Mucosa of descending colon (tissue), 3 donors: ENCODE measurements at regions not wholly inside any gene's neighbourhood (a gene's known extent, or its start where the extent isn't known, plus 50 kb on each side); places are given as distances from the start of the nearest gene placed in this dataset.

ENCODE experiments used
- ATAC-seq: fragments of 200-7000 bp; cut with Tn5 transposase; one replicate; pipeline ENCODE4 v1.9.1; 2020; ENCODE audit warnings: mild to moderate bottlenecking, moderate library complexity
- DNase-seq, 3 donors: peaks; one replicate each; pipeline ENCODE4 v3.0.0-alpha.2; 2020
- H3K36me3 ChIP-seq: fragments of 200-600 bp; one replicate; pipeline ENCODE4 v1.8.0; 2021; ENCODE audit warnings: low read depth, mild to moderate bottlenecking
- H3K4me1 ChIP-seq: fragments of 200-600 bp; one replicate; pipeline ENCODE4 v1.8.0; 2021; ENCODE audit warnings: low read depth, mild to moderate bottlenecking
- H3K4me3 ChIP-seq: fragments of 200-600 bp; one replicate; pipeline ENCODE4 v1.8.0; 2021; ENCODE audit warnings: mild to moderate bottlenecking
- H3K9me3 ChIP-seq: fragments of 200-600 bp; one replicate; pipeline ENCODE4 v1.8.0; 2021; ENCODE audit warnings: mild to moderate bottlenecking
- CTCF ChIP-seq: fragments of 200-600 bp; IDR thresholded peaks from one replicate; pipeline ENCODE4 v1.8.0; 2022; ENCODE audit warnings: antibody characterized with exemption, mild to moderate bottlenecking
- intact Hi-C, 2 donors: fragments of 100-400 bp; cut with DNase I in 1 of 2; cut with micrococcal nuclease in 1 of 2; formaldehyde crosslinking; loops; one replicate each; pipeline versions ENCODE4 v1.11.0 to v1.11.1; 2022; cut with DNase I, micrococcal nuclease
- donor health status: DM: no; HTN: no; CAD: no; lungs with moderate emphysema.
- donor health status: DM: no; HTN: no; CAD: no.
- donor health status: DM: no; HTN: yes; CAD: no.

- ATAC-seq (no peak), DNase-seq (no peak)
- no peak for TF ChIP-seq CTCF
- Histone ChIP-seq H3K36me3 (no peaks in the 10 kb centered on the region), H3K4me1 (no peaks in the 10 kb centered on the region), H3K4me3 (no peak overlapping the region), H3K9me3 (no peaks in the 10 kb centered on the region)
- intact Hi-C loops, result no loop called here
Observed at GRCh38 chr9:121567500-121568342, 68.1 kb upstream of the GGTA1 start.

DNA sequence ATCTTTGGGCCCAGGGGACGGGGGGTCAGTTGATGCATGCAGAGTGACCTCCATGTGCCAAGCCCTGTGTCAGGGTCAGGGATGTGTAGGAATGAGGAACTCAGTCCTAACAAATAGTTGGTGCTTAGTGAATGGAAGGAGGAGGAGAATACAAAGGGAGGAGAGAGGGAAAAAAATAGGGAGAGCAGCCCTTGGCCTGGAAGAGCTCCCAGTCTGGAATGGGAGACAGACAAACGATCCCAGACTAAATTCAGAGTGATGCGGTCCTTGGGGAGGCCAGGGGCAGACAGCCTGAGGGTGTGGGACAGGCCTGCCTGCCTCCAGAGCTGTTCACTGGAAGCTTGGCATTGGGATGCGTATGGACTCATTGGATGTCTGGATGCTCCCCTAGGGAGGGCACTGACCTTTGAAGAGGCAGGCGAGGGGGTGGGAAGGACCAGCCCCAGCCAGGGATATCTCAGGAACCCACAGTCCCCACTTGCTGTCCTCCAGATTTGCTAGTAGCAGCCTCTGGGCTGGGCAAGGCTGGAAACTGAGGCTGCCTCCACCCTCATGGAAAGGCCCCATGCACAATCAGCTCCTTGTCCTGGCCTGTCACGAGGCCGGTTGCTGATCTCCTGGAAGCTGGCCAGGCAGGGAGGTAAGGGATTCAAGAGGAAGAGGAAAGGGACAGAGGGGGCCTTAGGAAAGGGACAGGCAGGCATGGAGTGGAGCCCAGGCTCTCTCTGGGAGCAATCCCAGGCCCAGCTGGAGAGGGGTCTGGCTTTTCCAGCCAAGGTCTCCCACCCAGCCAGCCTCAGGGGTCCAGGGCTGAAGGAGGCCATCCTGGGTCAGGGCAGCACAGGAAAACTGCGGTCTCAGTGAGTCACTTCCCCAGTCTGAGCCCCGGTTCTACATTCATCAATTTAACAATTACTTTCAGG lies 69.0 kb upstream of the GGTA1 start:
- TF ChIP-seq CTCF, result no peak
- ATAC-seq, result no peak
- intact Hi-C loops, result no loop called here
- H3K4me1 ChIP-seq, result no peaks in the 10 kb centered on the region
- H3K36me3 ChIP-seq, result no peaks in the 10 kb centered on the region
- H3K4me3 ChIP-seq, result no peak overlapping the region
- DNase-seq, result peak in 2 of 3 donors; percentile 27 to 39
- H3K9me3 ChIP-seq, result no peaks in the 10 kb centered on the region

DNA sequence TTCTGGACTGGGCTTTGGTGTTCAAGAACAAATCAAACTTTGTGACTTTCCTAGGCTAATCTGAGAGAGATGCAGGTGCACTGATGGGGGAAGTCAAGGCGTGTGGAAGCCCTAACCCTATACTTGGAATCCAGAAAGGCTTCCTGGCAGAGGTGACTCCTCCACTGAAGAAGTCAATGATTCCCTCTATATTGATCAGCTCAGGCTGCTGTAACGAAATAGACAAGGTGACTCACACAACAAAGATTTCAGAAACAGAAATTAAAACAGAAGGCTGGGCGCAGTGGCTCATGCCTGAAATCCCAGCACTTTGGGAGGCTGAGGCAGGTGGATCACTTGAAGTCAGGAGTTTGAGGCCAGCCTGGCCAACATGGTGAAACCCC lies 69.6 kb upstream of the GGTA1 start:
- H3K9me3 ChIP-seq, result no peaks in the 10 kb centered on the region
- ATAC-seq, result no peak
- no peak for DNase-seq
- TF ChIP-seq CTCF, result no peak
- H3K4me1 ChIP-seq, result no peaks in the 10 kb centered on the region
- no peaks in the 10 kb centered on the region for H3K36me3 ChIP-seq
- intact Hi-C loops, result no loop called here
- no peak overlapping the region for H3K4me3 ChIP-seq

DNA sequence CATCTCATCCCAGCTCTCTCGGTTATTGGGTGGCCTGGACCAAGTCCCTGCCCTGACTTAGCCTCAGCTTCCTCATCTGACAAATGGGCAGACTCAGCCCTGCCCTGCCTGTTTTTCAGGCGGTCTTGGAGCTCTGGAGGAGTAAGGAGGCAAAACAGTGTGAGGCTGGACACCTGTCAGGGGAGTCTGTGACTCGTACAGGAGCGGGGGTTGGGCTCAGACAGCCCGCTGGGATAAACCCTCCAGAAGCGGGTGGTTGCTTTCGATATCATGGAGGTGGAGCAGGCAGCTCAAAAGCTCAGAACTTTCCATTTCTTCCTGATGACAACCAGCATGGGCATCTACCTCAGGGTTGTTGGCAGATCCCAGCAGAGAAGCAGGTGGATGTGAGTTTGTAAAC lies 72.9 kb upstream of the GGTA1 start:
- Histone ChIP-seq H3K4me3 (no peak overlapping the region), H3K36me3 (no peaks in the 10 kb centered on the region), H3K4me1 (no peaks in the 10 kb centered on the region), H3K9me3 (no peaks in the 10 kb centered on the region)
- no peak for TF ChIP-seq CTCF
- no peak for DNase-seq
- ATAC-seq, result no peak
- intact Hi-C loops, result no loop called here

DNA sequence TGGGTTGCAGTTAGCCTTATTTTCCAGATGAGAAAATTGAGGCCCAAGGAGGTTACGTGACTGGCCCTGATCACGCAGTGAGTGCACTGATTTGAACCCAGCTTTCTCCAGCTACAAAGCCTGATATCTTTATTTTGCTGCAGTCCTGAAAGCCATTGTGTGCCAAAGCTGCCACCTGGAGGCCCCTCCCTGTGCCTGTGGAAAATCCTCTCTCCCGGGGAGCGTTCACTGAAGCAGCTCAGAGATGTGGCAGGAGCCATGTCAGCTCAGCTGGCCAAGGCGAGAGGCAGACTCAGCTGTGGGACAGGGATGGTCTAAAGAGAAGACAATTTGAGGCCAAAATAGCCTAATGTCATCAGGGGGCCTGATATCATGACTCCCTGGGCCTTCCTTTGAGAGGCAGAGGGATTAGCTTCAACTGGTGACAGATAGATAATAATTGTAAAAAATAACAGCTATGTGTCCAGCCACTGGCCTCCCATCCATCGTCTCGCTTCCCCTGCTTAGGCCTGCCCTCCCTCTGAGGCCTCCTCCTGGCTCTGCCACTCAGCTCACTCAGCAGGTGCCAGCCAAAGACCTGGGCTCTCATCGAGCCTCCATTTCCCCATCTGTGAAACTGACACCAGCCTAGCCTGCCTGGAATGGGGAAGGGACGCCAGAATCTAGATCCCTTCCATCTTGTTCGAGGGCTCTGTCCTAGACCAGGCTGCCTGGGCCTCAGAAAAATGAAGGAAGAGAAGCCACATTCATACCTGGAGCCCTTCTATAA lies 74.3 kb upstream of the GGTA1 start:
- no peaks in the 10 kb centered on the region for H3K4me1 ChIP-seq
- no peak overlapping the region for H3K4me3 ChIP-seq
- TF ChIP-seq CTCF, result no peak
- intact Hi-C loops, result no loop called here
- ATAC-seq, result no peak
- no peak for DNase-seq
- no peaks in the 10 kb centered on the region for H3K36me3 ChIP-seq
- no peaks in the 10 kb centered on the region for H3K9me3 ChIP-seq
